ENCODE measurements at regions not wholly inside any gene's neighbourhood (a gene's known extent, or its start where the extent isn't known, plus 50 kb on each side); places are given as distances from the start of the nearest gene placed in this dataset.

DNA sequence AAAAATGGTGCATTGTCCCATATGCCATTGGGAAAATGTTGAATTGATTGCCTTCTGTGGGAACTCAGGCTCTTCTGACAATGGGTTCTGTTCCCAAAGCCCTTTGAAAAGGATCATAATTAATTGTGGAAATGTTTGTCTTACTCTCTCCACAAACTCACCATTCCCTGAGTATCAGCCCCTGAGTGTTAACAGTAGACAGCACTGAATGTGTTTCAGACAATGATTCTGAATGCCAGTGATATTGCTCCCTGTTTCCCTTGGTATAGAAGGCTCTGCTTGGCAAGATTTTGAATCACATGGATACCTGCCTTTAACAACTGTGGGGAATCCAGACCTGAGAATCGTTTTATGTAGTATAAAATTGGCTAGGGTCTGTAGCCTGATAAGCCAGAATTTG, 1096.8 kb downstream of the ADGRL2 start:
- no peak for DNase-seq
- ChIA-PET CTCF (no interaction called here), POLR2A (no interaction called here)
- H3K27ac Mint-ChIP-seq = no peak overlapping the region
- H3K36me3 Mint-ChIP-seq (ENCODE audit: low read depth) = no peaks in the 10 kb centered on the region
- no peaks in the 10 kb centered on the region for H3K9me3 Mint-ChIP-seq (ENCODE audit: insufficient read depth)
- H3K4me3 Mint-ChIP-seq = no peak overlapping the region
- no peaks in the 10 kb centered on the region for H3K4me1 Mint-ChIP-seq (ENCODE audit: low read depth)
- H3K27me3 Mint-ChIP-seq (ENCODE audit: low read depth) = no peaks in the 10 kb centered on the region
- no peak for ATAC-seq

DNA sequence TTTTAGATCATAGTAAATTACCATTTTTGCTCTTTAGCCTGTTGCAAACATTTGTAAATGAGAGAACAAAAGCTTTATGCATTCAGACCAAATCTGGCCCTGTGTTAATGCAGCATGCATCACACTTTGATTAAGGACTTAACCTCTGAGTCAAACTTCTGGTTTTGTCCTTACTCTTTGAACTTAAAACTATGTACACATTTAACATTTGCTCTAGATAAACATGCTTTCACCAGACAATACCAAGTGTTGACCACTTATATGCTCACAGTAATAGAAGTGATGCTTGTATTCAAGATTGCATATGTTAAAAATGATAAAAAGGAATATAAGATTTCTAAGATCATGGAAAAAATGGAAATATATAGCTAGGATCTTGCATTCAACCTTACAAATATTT, 1095.3 kb downstream of the ADGRL2 start:
- Mint-ChIP-seq H3K36me3 (ENCODE audit: low read depth) (no peaks in the 10 kb centered on the region), H3K4me1 (ENCODE audit: low read depth) (no peaks in the 10 kb centered on the region), H3K9me3 (ENCODE audit: insufficient read depth) (no peaks in the 10 kb centered on the region), H3K4me3 (no peak overlapping the region), H3K27ac (no peak overlapping the region), H3K27me3 (ENCODE audit: low read depth) (no peaks in the 10 kb centered on the region)
- ChIA-PET CTCF (no interaction called here), POLR2A (no interaction called here)
- ATAC-seq (no peak), DNase-seq (no peak)

- Mint-ChIP-seq H3K27ac (no peak overlapping the region), H3K4me1 (ENCODE audit: low read depth) (no peaks in the 10 kb centered on the region), H3K4me3 (no peak overlapping the region), H3K27me3 (ENCODE audit: low read depth) (no peaks in the 10 kb centered on the region), H3K9me3 (ENCODE audit: insufficient read depth) (no peaks in the 10 kb centered on the region), H3K36me3 (ENCODE audit: low read depth) (no peaks in the 10 kb centered on the region)
- ATAC-seq (no peak), DNase-seq (no peak)
- CTCF ChIA-PET = no interaction called here
- POLR2A ChIA-PET = no interaction called here
Observed at GRCh38 chr1:82894635-82895034, 1093.9 kb downstream of the ADGRL2 start.

GRCh38 chr1:82893712-82894470, 1093.2 kb downstream of the ADGRL2 start:
- Mint-ChIP-seq H3K4me1 (ENCODE audit: low read depth) (no peaks in the 10 kb centered on the region), H3K36me3 (ENCODE audit: low read depth) (no peaks in the 10 kb centered on the region), H3K27ac (no peak overlapping the region), H3K27me3 (ENCODE audit: low read depth) (no peaks in the 10 kb centered on the region), H3K4me3 (no peak overlapping the region), H3K9me3 (ENCODE audit: insufficient read depth) (no peaks in the 10 kb centered on the region)
- POLR2A ChIA-PET = no interaction called here
- CTCF ChIA-PET = no interaction called here
- ATAC-seq (no peak), DNase-seq (no peak)

DNA sequence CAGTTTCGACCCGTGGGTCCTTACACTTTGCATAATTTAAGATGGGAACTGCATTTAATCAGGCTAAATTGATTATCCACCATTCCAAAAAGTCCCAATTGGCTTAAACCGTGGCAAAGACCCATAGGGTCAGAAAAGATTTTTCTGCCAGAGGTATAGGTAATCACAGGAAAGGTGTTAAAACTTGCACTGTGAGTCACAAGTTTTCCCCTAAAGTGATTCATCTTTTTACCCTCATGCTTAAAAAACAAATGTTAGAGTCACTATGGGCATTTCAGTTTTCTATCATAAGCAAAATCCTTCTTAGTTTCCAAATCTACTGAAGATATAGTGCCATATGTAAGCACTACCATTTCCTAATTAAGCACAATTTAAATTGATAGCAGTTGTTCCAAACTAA, 1079.8 kb downstream of the ADGRL2 start:
- no peak overlapping the region for H3K27ac Mint-ChIP-seq
- DNase-seq (no peak), ATAC-seq (no peak)
- no peak overlapping the region for H3K4me3 Mint-ChIP-seq
- CTCF ChIA-PET = no interaction called here
- POLR2A ChIA-PET = no interaction called here
- H3K27me3 Mint-ChIP-seq (ENCODE audit: low read depth) = no peaks in the 10 kb centered on the region
- no peaks in the 10 kb centered on the region for H3K9me3 Mint-ChIP-seq (ENCODE audit: insufficient read depth)
- no peaks in the 10 kb centered on the region for H3K4me1 Mint-ChIP-seq (ENCODE audit: low read depth)
- no peaks in the 10 kb centered on the region for H3K36me3 Mint-ChIP-seq (ENCODE audit: low read depth)

DNA sequence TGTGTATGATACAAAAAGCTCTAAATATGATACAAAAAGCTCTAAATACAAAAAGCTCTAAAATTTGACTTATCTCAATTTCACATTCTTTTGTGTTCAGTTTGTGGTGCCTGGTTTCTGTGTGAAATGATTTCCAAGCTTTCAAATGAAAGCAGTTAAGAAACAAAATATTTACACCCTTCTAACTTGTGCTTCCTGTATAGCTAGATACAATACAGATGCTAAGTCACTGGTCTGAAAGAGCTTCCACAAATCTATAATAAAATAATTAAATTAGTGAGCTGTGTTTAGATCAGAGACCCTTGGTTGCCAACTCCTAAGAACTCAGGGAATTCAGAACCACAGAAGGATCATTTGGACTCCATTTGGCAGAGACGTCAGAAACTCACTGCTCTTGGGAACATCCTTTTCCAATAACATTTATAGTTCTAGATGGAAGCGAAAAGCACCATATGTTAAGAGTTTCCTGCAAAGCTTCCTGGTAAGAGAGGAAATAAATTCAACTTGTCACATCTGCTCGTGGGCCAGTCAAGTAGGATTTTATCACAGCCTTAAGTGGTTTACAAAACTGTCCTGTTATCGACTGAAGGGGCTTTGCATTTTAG, 1079.1 kb downstream of the ADGRL2 start:
- Mint-ChIP-seq H3K9me3 (ENCODE audit: insufficient read depth) (no peaks in the 10 kb centered on the region), H3K36me3 (ENCODE audit: low read depth) (no peaks in the 10 kb centered on the region), H3K27me3 (ENCODE audit: low read depth) (no peaks in the 10 kb centered on the region), H3K4me3 (no peak overlapping the region), H3K27ac (no peak overlapping the region), H3K4me1 (ENCODE audit: low read depth) (no peaks in the 10 kb centered on the region)
- POLR2A ChIA-PET = no interaction called here
- DNase-seq (no peak), ATAC-seq (no peak)
- CTCF ChIA-PET = no interaction called here

- ChIA-PET CTCF (no interaction called here), POLR2A (no interaction called here)
- Mint-ChIP-seq H3K27me3 (ENCODE audit: low read depth) (peaks cover 3% of the 10 kb centered on the region), H3K4me1 (ENCODE audit: low read depth) (no peaks in the 10 kb centered on the region), H3K4me3 (no peak overlapping the region), H3K36me3 (ENCODE audit: low read depth) (no peaks in the 10 kb centered on the region), H3K27ac (no peak overlapping the region), H3K9me3 (ENCODE audit: insufficient read depth) (no peaks in the 10 kb centered on the region)
- ATAC-seq (no peak), DNase-seq (no peak)
Observed at GRCh38 chr1:82875170-82875569, 1074.4 kb downstream of the ADGRL2 start.

GRCh38 chr1:82874041-82874440, 1073.3 kb downstream of the ADGRL2 start:
- no peaks in the 10 kb centered on the region for H3K4me1 Mint-ChIP-seq (ENCODE audit: low read depth)
- DNase-seq (no peak), ATAC-seq (no peak)
- peaks cover 3% of the 10 kb centered on the region for H3K27me3 Mint-ChIP-seq (ENCODE audit: low read depth)
- H3K4me3 Mint-ChIP-seq = no peak overlapping the region
- H3K9me3 Mint-ChIP-seq (ENCODE audit: insufficient read depth) = no peaks in the 10 kb centered on the region
- no peak overlapping the region for H3K27ac Mint-ChIP-seq
- no peaks in the 10 kb centered on the region for H3K36me3 Mint-ChIP-seq (ENCODE audit: low read depth)
- CTCF ChIA-PET = no interaction called here
- POLR2A ChIA-PET = no interaction called here

DNA sequence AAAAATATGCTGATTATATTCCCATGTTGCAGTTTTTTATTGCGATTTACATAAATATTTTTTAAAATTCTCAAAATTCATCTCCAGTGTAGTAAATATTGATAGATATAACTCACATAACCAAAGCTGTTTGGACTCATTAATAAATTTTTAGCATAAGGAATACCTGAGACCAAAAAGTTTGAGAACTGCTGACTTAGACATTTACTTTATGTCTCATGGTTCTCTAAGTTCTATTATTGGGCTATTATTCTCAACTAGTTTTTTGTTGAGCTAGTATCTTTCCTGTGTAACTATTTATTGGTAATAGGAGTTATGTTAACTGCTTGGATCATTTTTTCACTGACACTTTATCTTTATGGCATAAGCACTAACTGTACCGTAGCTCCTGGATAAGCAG, 1069.6 kb downstream of the ADGRL2 start:
- peaks cover 3% of the 10 kb centered on the region for H3K27me3 Mint-ChIP-seq (ENCODE audit: low read depth)
- ChIA-PET POLR2A (no interaction called here), CTCF (no interaction called here)
- no peaks in the 10 kb centered on the region for H3K4me1 Mint-ChIP-seq (ENCODE audit: low read depth)
- no peaks in the 10 kb centered on the region for H3K9me3 Mint-ChIP-seq (ENCODE audit: insufficient read depth)
- DNase-seq (no peak), ATAC-seq (no peak)
- no peak overlapping the region for H3K4me3 Mint-ChIP-seq
- H3K36me3 Mint-ChIP-seq (ENCODE audit: low read depth) = no peaks in the 10 kb centered on the region
- H3K27ac Mint-ChIP-seq = no peak overlapping the region

GRCh38 chr1:82867781-82868180, 1067.0 kb downstream of the ADGRL2 start:
- DNase-seq (no peak), ATAC-seq (no peak)
- H3K9me3 Mint-ChIP-seq (ENCODE audit: insufficient read depth) = no peaks in the 10 kb centered on the region
- CTCF ChIA-PET = no interaction called here
- POLR2A ChIA-PET = no interaction called here
- peaks cover 3% of the 10 kb centered on the region for H3K27me3 Mint-ChIP-seq (ENCODE audit: low read depth)
- no peaks in the 10 kb centered on the region for H3K36me3 Mint-ChIP-seq (ENCODE audit: low read depth)
- no peak overlapping the region for H3K4me3 Mint-ChIP-seq
- no peak overlapping the region for H3K27ac Mint-ChIP-seq
- no peaks in the 10 kb centered on the region for H3K4me1 Mint-ChIP-seq (ENCODE audit: low read depth)

- DNase-seq = no peak
- H3K27me3 Mint-ChIP-seq (ENCODE audit: low read depth) = no peaks in the 10 kb centered on the region
- no peak for ATAC-seq
- H3K27ac Mint-ChIP-seq = no peak overlapping the region
- ChIA-PET CTCF (no interaction called here), POLR2A (no interaction called here)
- no peak overlapping the region for H3K4me3 Mint-ChIP-seq
- no peaks in the 10 kb centered on the region for H3K9me3 Mint-ChIP-seq (ENCODE audit: insufficient read depth)
- no peaks in the 10 kb centered on the region for H3K36me3 Mint-ChIP-seq (ENCODE audit: low read depth)
- no peaks in the 10 kb centered on the region for H3K4me1 Mint-ChIP-seq (ENCODE audit: low read depth)
Observed at GRCh38 chr1:82861749-82862148, 1061.0 kb downstream of the ADGRL2 start.

- Mint-ChIP-seq H3K36me3 (ENCODE audit: low read depth) (no peaks in the 10 kb centered on the region), H3K4me3 (no peak overlapping the region), H3K27ac (no peak overlapping the region), H3K27me3 (ENCODE audit: low read depth) (no peaks in the 10 kb centered on the region), H3K4me1 (ENCODE audit: low read depth) (no peaks in the 10 kb centered on the region), H3K9me3 (ENCODE audit: insufficient read depth) (no peaks in the 10 kb centered on the region)
- ChIA-PET POLR2A (no interaction called here), CTCF (no interaction called here)
- no peak for DNase-seq
- ATAC-seq = no peak
Observed at GRCh38 chr1:82858031-82858430, 1057.3 kb downstream of the ADGRL2 start.

- DNase-seq = no peak
- no peaks in the 10 kb centered on the region for H3K9me3 Mint-ChIP-seq (ENCODE audit: insufficient read depth)
- no peak overlapping the region for H3K4me3 Mint-ChIP-seq
- ATAC-seq = no peak
- H3K36me3 Mint-ChIP-seq (ENCODE audit: low read depth) = no peaks in the 10 kb centered on the region
- ChIA-PET CTCF (no interaction called here), POLR2A (no interaction called here)
- no peaks in the 10 kb centered on the region for H3K4me1 Mint-ChIP-seq (ENCODE audit: low read depth)
- H3K27ac Mint-ChIP-seq = no peak overlapping the region
- H3K27me3 Mint-ChIP-seq (ENCODE audit: low read depth) = peaks cover 2% of the 10 kb centered on the region
Observed at GRCh38 chr1:82849460-82849859, 1048.7 kb downstream of the ADGRL2 start.

Data from activated CD8-positive, alpha-beta T cell treated with anti-CD3 and anti-CD28 coated beads, Interleukin-2, amount 10 ng/mL, durations not matched to agents 7 days and 5 days (primary cell).